Duodenal mucosa (tissue), 2 donors: ENCODE measurements at regions not wholly inside any gene's neighbourhood (a gene's known extent, or its start where the extent isn't known, plus 50 kb on each side); places are given as distances from the start of the nearest gene placed in this dataset.
"Not testable (repeated sequence)": the region's sequence is repeated elsewhere in the genome, so short reads cannot be mapped to it uniquely, and the experiment has no call there.

Experiments used
- H3K27ac ChIP-seq: one replicate; pipeline ENCODE4 v1.7.0; 2013; ENCODE audit warnings: low read depth, low read length
- H3K27me3 ChIP-seq, 2 donors: one replicate each; pipeline ENCODE4 v1.7.0; 2013; ENCODE audit warnings: low read length in 2 of 2, control low read depth in 1 of 2; ENCODE audit not compliant: insufficient read depth in 2 of 2, control insufficient read depth in 1 of 2
- H3K36me3 ChIP-seq, 2 donors: one replicate each; pipeline ENCODE4 v1.7.0; 2013; ENCODE audit warnings: low read length in 2 of 2, control low read depth in 1 of 2; ENCODE audit not compliant: insufficient read depth in 2 of 2, control insufficient read depth in 1 of 2
- H3K4me1 ChIP-seq, 2 donors: one replicate each; pipeline ENCODE4 v1.7.0; 2013; ENCODE audit warnings: low read length in 2 of 2, control low read depth in 1 of 2; ENCODE audit not compliant: insufficient read depth in 2 of 2, control insufficient read depth in 1 of 2
- H3K4me3 ChIP-seq, 2 donors: one replicate each; pipeline ENCODE4 v1.7.0; 2013; ENCODE audit warnings: low read length in 2 of 2, low read depth in 1 of 2
- H3K9ac ChIP-seq, 2 donors: one replicate each; pipeline ENCODE4 v1.7.0; 2013; ENCODE audit warnings: low read length in 2 of 2, low read depth in 1 of 2
- H3K9me3 ChIP-seq, 2 donors: one replicate each; pipeline ENCODE4 v1.7.0; 2013; ENCODE audit warnings: low read length in 2 of 2, control low read depth in 1 of 2; ENCODE audit not compliant: control insufficient read depth in 1 of 2

DNA sequence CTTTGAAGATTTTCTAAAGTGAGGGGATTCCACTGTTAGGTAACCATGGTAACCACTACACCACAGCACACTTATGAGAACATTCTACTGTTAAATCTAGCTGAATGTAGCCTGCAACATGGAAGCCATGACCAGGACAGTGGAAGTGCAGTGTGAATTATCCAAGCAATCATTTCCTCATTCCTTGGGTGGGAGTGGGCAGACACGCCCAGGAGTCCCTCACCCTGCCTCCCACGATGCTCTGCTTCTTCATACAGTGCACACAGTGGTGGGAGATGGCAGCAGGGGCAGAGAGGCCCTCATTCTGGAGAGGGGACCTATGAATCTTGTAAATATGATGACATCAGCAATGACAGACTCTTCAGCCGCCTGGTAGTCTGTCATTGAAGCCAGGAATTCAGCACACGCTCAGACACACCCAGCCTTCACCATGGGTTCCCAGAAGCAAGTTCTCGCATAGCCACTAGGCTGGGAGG lies 70.1 kb upstream of the HOXC13 start:
- Histone ChIP-seq H3K9me3 (no peaks in the 10 kb centered on the region), H3K27me3 (peaks cover 0 to 5% of the 10 kb centered on the region in 2 donors), H3K4me1 (no peaks in the 10 kb centered on the region), H3K4me3 (no peak overlapping the region), H3K36me3 (no peaks in the 10 kb centered on the region), H3K9ac (no peak overlapping the region), H3K27ac (no peak overlapping the region)

DNA sequence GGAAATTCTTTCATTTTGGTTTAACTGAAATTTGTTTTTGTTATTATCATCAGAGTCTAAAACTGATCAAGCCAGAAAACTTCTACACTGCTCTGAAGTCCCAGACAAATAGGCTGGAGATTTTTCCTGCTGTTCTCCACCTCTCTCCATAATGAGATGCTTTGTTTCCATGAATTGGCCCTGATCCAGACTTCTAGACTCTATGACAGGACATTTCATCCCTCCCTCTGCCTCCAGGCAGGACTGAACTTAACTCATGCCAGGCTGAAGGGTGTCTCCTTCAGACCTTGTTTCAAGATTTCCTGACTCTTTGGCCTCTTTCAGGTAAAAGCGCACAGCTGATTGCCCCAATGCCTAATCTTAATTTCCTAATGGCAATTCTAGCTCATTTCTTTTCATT lies 69.1 kb upstream of the HOXC13 start:
- peaks cover 0 to 5% of the 10 kb centered on the region in 2 donors for H3K27me3 ChIP-seq
- H3K9ac ChIP-seq: no peak overlapping the region
- no peaks in the 10 kb centered on the region for H3K4me1 ChIP-seq
- H3K4me3 ChIP-seq: no peak overlapping the region
- no peaks in the 10 kb centered on the region for H3K36me3 ChIP-seq
- no peak overlapping the region for H3K27ac ChIP-seq
- no peaks in the 10 kb centered on the region for H3K9me3 ChIP-seq

DNA sequence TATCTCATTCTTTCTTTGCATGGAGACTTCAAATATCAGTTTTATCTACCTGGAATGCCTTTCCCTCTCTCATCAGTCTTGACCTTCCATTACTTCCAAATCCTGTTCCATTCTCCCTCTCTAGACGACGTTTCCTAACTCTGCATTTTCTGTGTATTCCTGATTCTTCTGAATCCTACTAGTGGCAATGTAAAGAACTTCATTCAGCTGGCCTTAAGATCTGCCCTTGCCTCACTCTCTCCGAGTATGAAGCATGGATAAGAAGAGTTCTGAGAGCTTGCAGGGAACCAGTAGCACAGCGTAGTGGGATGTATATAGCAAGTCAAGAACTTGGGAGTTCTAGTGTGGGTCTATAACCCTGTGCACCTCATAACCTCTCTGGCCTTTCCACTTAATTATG lies 68.5 kb upstream of the HOXC13 start:
- no peak overlapping the region for H3K27ac ChIP-seq
- no peaks in the 10 kb centered on the region for H3K36me3 ChIP-seq
- H3K4me1 ChIP-seq: no peaks in the 10 kb centered on the region
- peaks cover 0 to 5% of the 10 kb centered on the region in 2 donors for H3K27me3 ChIP-seq
- H3K9me3 ChIP-seq: no peaks in the 10 kb centered on the region
- no peak overlapping the region for H3K9ac ChIP-seq
- no peak overlapping the region for H3K4me3 ChIP-seq

DNA sequence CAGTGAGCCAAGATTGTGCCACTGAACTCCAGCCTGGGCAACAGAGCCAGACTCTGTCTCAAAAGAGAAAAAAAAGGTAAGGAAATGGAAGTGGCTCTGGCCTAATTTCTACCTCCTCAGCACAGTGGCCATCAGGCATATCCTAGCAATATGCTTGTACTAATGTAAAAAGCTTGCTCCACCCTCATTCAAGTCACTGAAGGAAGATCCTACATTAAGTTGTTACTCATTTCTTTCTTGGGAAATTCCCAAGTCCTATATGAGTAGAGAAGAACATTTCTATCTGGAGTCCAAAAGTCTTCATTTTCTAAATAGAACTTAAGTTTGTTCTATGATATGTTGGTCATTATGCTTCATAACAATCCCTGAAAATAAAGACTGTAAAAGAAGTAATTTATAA lies 67.3 kb upstream of the HOXC13 start:
- Histone ChIP-seq H3K36me3 (no peaks in the 10 kb centered on the region), H3K27ac (no peak overlapping the region), H3K9ac (no peak overlapping the region), H3K4me1 (no peaks in the 10 kb centered on the region), H3K9me3 (no peaks in the 10 kb centered on the region), H3K4me3 (no peak overlapping the region), H3K27me3 (peaks cover 0 to 5% of the 10 kb centered on the region in 2 donors)

DNA sequence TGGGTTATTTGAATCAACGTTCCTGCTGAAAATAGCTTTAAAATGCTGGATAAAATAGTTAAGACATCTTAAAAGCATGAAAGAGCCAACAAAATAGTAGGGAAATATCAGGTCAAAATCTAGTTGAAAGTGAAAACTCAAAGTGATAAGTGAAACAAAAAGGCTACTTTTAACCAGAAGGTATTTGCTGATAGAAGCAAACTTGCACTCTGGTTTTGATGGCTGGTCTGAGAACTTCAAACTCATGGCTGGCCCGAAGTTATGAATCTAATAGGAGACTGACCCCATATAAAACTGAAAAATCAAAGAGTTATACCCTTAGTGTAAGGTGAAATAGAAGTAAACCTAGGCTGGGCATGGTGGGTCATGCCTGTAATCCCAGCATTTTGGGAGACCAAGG lies 66.3 kb upstream of the HOXC13 start:
- Histone ChIP-seq H3K4me1 (no peaks in the 10 kb centered on the region), H3K9me3 (no peaks in the 10 kb centered on the region), H3K27me3 (peaks cover 0 to 5% of the 10 kb centered on the region in 2 donors), H3K36me3 (no peaks in the 10 kb centered on the region), H3K9ac (no peak overlapping the region), H3K27ac (no peak overlapping the region), H3K4me3 (no peak overlapping the region)

DNA sequence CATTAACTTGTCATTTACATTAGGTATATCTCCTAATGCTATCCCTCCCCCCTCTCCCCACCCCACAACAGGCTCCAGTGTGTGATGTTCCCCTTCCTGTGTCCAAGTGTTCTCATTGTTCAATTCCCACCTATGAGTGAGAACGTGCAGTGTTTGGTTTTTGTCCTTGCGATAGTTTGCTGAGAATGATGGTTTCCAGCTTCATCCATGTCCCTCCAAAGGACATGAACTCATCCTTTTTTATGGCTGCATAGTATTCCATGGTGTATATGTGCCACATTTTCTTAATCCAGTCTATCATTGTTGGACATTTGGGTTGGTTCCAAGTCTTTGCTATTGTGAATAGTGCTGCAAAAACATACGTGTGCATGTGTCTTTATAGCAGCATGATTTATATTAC lies 60.7 kb upstream of the HOXC13 start:
- not testable (repeated sequence) for H3K27me3 ChIP-seq, H3K4me1 ChIP-seq, H3K27ac ChIP-seq, H3K4me3 ChIP-seq, H3K36me3 ChIP-seq, H3K9ac ChIP-seq, H3K9me3 ChIP-seq

DNA sequence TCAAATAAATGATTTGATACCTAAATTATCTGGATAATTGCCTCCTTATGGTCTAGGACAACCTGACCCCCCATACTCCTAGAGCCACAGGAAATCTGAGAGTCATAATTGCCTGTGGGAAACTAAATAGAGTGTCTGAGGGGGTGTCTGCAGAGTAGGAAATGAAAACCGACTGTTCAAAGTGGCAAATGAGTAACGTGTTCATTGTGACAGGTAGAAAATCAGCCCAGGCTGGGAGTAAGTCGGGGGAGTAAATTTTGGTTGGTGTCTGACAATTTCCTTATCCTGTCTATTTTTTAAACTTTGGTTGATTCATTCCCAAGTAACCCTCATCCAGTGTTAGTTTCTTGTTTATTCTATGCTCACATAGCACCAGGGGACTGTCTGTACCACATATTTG lies 51.6 kb upstream of the HOXC13 start:
- Histone ChIP-seq H3K27ac (no peak overlapping the region), H3K36me3 (no peaks in the 10 kb centered on the region), H3K9ac (no peak overlapping the region), H3K4me3 (no peak overlapping the region), H3K27me3 (peaks cover 15 to 24% of the 10 kb centered on the region in 2 donors), H3K4me1 (no peaks in the 10 kb centered on the region), H3K9me3 (no peaks in the 10 kb centered on the region)

DNA sequence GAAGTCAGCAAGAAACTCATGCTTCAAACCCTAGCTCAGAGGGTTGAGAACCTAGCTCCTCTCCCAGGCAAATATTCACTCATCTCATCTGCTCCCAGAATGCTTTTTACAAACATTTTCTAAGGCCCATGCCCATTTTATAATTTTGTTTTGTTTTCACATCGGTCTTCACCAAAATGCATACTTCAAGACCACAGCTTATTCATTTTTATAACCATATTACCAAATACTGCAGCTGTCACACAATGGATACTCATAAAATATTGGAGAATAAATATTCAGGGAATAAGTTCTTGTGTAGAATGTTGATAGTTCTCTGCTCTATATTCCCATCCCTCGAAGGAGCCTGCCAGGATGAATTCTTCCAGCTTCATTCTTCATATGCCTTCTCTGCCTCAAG lies 50.8 kb upstream of the HOXC13 start:
- Histone ChIP-seq H3K4me1 (no peaks in the 10 kb centered on the region), H3K9ac (no peak overlapping the region), H3K27ac (no peak overlapping the region), H3K36me3 (no peaks in the 10 kb centered on the region), H3K4me3 (no peak overlapping the region), H3K27me3 (peaks cover 22 to 26% of the 10 kb centered on the region in 2 donors), H3K9me3 (no peaks in the 10 kb centered on the region)
